ENCODE measurements at regions not wholly inside any gene's neighbourhood (a gene's known extent, or its start where the extent isn't known, plus 50 kb on each side); places are given as distances from the start of the nearest gene placed in this dataset.

GRCh38 chr5:20445326-20445860 is 457.4 kb upstream of the CDH18 start:
- no peak for DNase-seq

GRCh38 chr5:20434786-20435185 is 446.8 kb upstream of the CDH18 start:
- no peak for DNase-seq

GRCh38 chr5:20420991-20421595 is 433.1 kb upstream of the CDH18 start:
- no peak for DNase-seq
